ENCODE measurements at regions not wholly inside any gene's neighbourhood (a gene's known extent, or its start where the extent isn't known, plus 50 kb on each side); places are given as distances from the start of the nearest gene placed in this dataset.

DNA sequence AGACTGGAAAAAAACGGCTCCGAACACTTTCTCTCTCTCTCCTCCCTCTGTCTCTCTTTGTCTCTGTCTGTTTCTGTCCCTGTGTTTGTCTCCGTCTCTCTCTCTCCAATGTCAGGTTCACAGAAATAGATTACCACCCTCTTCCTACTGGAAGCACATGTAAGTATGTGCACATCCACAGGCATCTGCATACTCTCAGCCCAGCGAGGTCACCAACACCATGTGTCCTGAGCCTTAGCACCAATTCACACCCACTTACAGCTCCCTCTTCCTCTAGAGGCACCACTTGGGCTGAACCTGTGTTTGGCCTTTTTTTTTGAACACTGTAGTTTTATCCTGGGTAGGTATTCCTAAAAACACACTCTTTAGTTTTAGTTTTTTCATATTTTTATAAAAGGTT is 130.5 kb downstream of the ETS2 start:
- intact Hi-C loops (cut with DNase I) = no loop called here
- peak in 1 of 2 donors; percentile 55 for ATAC-seq
- DNase-seq = no peak

DNA sequence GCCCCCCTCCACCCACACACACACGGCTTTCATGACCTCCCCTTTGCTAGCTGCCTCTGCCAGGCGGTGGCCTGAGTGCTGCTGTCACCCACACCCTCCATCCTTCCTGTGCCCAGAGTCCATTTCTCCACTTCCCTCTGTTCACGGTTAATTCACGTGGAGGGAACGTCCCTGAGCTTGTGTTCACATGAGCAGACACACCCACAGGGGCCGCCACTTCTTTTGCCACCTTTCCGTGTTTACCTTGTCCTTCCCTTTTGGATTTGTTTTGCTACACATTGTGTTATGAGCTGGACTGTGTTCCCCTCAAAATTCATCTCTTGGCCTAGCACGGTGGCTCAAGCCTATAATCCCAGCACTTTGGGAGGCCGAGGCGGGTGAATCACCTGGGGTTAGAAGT is 128.0 kb downstream of the ETS2 start:
- DNase-seq = no peak
- no peak for ATAC-seq
- intact Hi-C loops (cut with DNase I) = no loop called here

DNA sequence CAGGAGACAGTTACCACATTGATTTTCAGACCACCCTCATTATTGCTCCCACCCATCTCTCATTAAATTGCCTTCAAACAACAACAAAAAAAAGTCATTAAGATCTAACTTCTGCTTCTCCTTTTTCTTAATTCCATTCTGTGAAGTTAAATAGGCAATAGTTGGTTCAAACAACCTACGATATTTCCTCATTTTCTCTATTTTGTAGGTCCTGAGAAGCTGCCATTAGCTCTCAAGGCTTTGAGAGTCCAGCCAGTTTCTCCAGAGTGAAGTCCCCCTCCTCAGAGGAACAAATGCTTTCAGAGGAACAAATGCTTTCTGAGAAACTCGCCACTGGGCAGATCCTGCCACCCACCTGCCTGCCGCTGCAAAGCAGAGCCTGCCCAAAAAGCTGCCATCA is 125.6 kb downstream of the ETS2 start:
- intact Hi-C loops (cut with DNase I) = no loop called here
- no peak for ATAC-seq

DNA sequence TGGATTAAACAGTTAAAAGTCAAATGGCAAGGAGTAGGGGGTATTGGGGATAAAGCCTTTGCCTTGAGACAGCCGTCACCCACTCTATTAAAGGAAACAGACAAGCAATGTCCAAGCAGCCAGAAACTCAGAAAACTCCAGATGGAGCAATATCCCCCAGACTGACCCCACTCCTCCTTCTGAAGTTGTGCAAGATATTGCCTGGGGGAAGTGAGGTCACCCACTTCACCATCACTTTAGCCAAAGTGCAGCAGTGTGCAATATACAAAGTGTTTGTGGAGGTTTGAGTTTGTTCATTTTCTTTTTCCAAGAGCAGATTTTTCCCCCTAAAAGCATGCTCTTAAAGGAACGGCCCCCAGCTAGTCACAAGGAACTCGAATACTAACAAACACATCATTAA is 125.1 kb downstream of the ETS2 start:
- intact Hi-C loops (cut with DNase I) = no loop called here
- ATAC-seq (peak; percentile 73 to 74), DNase-seq (no peak)

More for the DNA sequence above, 125.6 kb downstream of the ETS2 start:
- DNase-seq = no peak

DNA sequence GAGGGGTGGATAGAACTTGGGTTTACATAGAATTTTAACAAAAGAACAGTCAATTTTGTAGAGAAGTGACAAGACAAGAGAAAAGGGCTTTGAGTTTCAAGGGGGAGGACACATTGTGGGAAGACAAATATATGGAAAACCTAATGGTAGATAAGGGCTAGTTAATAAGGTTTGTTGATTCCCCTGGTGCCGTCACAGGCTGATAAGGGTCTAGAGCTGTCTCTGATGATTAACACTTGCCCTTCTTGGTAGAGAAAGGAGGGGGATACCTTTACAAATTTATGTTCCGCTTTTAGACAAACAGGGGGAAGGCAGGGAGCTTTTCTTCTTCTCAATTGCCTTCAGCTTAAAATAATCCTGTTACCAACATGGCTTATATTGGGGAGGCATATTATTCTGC is 124.3 kb downstream of the ETS2 start:
- ATAC-seq (no peak), DNase-seq (no peak)
- intact Hi-C loops (cut with DNase I) = no loop called here

DNA sequence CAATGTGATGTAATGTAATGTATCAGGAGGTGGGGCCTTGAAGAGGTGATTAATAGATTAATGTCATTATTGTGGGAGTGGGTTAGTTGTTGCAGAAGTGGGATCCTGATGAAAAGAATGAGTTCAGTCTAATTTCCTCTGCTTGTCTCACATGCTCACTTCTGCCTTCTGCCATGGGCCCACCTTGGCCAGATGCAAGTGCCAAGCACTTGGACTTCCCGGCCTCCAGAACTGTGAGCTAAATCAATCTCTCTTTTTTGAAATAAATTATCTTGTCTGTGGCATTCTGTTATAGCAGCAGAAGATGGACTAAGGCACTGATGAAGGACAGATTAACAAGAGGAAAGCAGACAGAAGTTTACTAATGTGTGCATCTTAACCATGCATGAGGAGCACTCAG is 123.9 kb downstream of the ETS2 start:
- DNase-seq = no peak
- no peak for ATAC-seq
- intact Hi-C loops (cut with DNase I) = loop anchor here in 1 of 2 donors (5.0 kb wide), 1 partner anchor 58 kb away; no protein-coding TSS in a partner anchor

DNA sequence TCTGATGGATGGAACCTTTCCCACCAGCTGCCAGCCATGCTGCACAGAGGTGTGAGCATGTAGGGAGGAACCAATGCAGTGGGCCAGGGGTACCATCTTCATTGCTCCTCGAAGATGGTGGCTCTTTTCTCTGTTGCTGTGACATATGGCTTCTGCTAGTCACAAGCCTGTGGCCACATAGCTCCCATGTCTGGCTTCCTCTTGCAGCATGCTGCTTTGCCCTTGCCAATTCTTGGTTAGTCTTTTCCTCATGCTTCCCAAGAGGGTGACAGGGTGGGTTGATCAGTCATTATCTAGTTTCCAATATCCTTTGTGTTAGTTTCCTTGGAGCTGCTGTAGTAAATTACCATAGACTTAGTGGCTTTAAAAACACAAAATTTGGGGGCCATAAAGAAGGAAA is 123.4 kb downstream of the ETS2 start:
- intact Hi-C loops (cut with DNase I) = loop anchor here in 1 of 2 donors (5.0 kb wide), 1 partner anchor 58 kb away; no protein-coding TSS in a partner anchor
- ATAC-seq (no peak), DNase-seq (no peak)

DNA sequence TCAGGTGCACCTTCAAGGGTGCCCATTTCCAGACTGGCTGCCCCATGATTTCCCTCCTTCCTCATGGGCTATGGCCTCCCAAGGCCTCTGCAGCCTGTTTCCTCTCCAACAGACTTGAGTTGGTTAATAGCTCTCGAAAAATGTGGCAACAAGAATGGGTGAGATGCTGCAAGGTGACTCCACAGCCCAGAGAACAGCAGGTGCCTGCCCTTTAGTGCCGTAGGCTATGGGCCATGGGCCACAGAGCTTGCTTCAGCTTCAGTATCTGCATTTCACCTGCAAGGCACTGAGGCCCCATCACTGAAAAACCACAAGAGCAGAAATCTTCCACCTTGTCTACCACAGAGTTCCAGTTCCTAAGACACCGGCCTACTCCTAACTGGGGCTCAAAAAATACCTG is 122.0 kb downstream of the ETS2 start:
- intact Hi-C loops (cut with DNase I) = loop anchor here in 1 of 2 donors (5.0 kb wide), 1 partner anchor 60 kb away; no protein-coding TSS in a partner anchor
- DNase-seq (no peak), ATAC-seq (no peak)

DNA sequence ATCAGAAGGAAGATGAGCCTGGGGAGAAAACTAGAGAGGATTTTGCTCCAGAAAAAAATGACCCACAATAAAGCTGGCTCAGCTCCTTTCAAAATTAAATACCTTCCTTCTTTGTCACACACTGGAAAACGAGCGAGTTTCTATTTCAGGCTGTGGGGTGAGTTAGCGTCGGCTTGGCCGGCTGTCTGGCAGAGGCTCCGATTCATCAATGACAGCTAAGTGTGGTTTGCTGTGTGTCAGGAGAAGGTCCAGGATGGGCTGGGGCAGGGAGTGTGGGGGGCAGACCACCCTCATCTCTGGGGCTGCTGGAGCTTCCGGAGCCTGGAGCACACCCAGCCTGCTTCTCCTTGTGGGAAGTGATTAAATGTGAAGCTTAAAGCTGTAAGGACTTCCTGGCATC is 120.2 kb downstream of the ETS2 start:
- ATAC-seq (peak; percentile 92 to 93), DNase-seq (peak; percentile 71)
- intact Hi-C loops (cut with DNase I) = loop anchor here in 1 of 2 donors (5.0 kb wide), 1 partner anchor 61 kb away; no protein-coding TSS in a partner anchor

DNA sequence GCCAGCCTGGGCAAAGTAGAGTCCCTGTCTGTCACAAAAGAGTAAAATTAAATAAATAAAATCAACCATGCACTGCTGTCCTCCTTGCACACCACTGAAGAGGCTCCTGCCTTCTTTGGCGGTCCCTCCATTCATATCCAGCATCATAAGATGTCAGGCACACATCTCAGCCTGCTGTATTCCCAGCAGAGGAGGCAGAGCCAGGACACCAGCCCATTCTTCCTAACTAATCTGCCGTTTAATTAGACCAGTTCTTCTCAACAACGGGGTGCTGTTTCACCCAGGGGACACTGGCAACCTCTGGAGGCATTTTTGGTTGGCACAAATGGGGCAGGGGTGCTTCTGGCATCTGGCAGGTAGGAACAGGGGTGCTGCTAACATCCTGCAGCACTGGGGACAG is 119.7 kb downstream of the ETS2 start:
- DNase-seq (no peak), ATAC-seq (peak; percentile 3 to 7)
- intact Hi-C loops (cut with DNase I) = loop anchor here in 1 of 2 donors (5.0 kb wide), 1 partner anchor 62 kb away; no protein-coding TSS in a partner anchor

DNA sequence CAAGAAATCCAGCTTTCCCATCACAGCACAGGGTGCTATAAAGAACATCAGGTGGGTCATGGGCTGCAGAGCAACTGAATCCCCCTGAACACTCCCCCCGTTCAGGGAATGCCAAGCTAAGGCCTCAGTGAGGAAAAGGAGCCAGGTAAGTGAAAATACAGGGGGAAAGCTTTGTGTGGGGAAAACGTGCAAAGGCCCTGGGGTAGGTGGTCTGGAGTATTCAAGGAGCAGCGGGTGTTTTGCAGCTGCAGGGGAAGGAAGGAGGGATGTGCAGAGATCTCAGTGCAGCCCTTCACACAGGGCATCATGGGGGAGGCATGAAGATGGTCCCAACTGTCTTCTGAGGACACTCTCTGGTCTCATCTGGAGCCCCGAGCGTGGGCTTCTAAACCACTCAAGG is 119.2 kb downstream of the ETS2 start:
- ATAC-seq = no peak
- intact Hi-C loops (cut with DNase I) = loop anchor here in 1 of 2 donors (5.0 kb wide), 1 partner anchor 62 kb away; no protein-coding TSS in a partner anchor

DNA sequence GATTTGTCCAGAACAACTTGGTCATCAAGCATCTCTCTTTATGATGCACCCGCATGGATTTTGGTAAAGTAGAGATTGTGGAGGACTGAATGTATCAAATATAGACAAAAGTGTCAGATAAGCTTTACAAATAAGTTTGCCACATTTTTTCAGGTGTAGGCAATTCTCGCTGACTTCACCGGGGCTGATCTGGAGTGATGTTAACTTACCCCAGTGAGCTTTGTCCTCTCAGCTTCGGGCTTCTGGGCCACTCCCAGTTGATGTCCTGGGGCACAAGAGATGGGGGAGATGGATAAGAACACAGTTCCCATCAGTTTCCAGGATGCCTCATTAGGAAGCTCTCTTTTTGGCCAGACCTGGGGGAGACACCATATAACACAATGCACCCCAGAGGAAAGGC is 117.7 kb downstream of the ETS2 start:
- intact Hi-C loops (cut with DNase I) = no loop called here
- ATAC-seq = no peak

More for the DNA sequence above, 119.2 kb downstream of the ETS2 start:
- no peak for DNase-seq

DNA sequence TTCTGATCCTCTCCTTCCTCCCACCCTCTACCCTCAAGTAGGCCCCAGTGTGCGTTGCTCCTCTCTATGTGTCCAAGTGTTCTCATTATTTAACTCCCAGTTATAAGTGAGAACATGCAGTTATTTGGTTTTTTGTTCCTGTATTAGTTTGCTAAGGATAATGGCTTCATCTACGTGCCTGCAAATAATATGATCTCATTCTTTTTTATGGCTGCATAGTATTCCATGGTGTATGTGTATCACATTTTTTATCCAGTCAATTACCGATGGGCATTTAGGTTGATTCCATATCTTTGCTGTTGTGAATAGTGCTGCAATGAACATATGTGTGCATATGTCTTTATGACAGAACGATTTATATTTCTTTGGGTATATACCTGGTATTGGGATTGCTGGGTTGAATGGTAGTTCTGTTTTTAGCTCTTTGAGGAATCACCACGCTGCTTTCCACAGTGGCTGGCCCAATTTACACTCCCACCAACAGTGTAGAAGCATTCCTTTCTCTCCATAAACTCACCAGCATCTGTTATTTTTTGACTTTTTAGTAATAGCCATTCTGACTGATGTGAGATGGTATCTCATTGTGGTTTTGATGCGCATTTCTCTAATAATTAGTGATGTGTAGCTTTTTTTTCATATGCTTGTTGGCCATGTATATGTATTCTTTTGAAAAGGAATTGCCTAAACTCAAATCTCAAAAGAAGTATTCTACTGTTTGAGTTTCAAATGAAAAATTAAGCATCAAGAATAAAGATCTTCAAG is 116.9 kb downstream of the ETS2 start:
- DNase-seq (no peak), ATAC-seq (no peak)
- intact Hi-C loops (cut with DNase I) = no loop called here

More for the DNA sequence above, 117.7 kb downstream of the ETS2 start:
- no peak for DNase-seq

DNA sequence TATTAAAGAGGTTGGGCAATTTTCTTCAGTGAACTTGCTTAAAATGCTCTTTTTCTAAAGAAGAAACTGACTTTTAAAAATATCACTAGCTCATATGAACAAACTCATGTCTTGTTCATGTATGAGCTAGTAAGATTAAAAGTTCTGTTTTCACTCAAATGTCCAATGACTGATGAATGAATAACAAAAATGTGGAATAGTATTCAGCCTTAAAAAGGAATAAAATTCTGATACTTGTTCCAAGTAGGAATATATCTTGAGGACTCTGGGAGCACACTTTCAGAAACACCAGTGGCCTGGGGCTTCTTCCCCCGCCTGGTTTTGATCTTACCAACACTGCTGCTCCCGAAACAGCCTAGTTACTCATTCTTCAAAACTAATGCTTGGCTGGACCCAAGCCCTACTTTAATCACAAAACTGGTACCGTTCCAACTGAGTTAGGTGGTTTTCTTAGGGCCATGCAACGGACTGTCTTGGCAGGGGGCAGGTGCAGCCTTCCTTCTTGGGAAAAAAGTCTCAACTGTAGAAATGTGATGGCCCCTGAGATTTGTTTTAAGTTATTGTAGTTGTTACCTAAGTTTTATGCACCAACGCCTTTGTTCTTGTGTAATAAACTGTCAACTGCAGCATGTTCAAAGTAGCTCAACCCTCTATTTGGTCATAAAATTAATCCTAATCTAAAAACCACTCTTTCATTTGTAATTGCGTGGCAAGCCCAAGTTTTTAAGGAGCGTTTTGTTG is 116.0 kb downstream of the ETS2 start:
- ATAC-seq (no peak), DNase-seq (no peak)
- intact Hi-C loops (cut with DNase I) = no loop called here

DNA sequence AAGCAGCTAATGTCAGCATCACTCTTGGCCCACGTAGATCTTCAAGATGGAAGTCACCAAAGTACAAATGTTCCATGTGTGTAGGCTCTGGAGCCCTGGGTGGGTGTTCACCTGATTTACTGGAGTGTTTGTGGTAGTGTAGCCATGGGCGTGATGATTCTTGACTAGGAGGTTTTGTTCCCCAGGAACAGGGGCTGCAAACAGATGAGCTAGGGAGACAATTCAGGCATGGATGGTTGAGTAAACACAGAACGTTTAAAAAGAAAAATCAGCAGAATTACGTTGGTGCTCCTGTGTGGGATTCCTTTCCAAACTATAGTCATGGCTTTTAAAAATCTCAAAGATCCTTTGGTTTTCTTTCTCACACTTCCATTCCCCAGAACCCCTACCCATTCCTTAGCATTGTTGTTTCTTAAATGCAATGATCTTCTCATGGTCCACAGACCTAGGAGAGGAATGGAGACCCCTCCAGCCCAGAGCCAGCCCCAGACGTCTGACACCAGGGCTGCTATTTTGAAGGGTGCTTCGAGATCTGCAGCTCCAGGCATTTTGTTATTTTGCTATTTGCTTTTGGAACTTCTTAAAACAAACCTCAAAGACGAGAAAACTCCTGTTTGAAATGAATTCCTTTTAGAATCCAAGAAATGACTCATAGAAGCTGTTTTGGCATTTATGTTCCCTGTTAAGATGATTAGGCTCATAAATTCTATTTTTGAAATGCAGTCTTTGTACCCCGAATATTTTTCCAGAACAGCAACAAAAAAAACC is 115.1 kb downstream of the ETS2 start:
- ATAC-seq (peak in 1 of 2 donors; percentile 9), DNase-seq (no peak)
- intact Hi-C loops (cut with DNase I) = no loop called here

DNA sequence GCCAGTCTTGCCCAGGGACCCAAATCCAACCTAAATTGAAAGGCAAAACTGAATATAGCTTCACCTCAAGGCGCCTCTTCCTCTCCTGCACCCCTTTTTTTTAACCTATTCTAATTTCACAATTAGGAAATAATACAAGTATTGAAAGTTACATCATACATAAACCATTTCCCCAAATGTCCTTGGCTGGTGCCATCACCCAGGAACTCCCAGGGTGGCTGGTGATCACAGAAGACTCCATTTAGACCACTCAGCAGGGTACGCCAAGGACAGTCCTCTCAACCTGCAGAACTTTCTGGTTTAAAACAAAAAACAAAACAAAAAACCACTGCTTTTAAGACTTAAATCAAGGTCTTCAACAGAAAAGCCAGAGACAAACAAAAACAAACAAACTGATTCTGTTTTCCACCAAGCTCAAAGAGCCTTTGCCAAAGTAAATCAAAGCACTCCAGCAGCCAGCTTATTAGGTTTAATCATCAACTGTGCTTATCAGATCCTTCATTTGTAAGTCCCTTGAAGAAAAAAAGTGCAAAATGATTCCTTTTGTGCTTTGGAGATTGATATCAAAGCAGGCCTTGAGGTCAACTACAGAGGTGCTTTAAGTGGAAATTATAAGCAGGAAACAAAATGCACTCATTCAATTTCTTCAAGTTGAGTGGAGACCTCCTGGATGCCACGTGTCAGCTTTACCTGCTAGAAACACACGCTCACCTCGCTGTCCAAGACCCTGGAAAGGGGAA is 113.0 kb downstream of the ETS2 start:
- intact Hi-C loops (cut with DNase I) = no loop called here
- ATAC-seq = no peak
- no peak for DNase-seq

DNA sequence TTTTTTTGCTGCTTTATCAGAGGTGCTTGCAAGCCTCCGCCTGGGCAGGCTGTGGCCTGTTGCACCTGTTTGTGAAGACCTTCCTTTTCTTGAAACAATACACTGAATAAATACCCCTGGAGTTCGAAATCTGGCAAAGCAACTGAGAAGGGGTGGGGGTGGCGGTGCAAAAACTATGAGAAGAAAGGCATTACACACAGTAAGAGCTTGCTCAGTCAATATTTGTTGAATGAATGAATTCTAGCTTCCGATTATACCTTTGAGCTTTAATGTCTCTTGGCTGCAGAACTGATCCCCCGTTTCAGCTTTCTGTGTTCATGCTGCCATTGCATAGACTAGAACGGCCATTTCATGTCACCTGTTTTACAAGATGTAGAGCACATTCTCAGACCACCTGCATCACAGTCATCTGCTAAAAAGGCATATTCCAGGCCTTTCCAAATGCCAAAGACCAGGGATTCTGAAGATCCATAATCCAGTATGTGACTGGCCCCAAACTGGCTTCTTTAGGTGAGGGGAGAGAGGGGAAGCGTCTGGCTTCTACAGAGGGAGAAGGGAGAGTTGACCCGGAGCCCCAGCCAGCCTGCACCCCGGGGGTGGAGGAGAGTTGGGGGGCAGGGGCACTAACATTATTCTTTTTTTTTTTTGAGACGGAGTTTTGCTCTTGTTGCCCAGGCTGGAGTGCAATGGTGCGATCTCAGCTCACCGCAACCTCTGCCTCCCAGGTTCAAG is 111.5 kb downstream of the ETS2 start:
- intact Hi-C loops (cut with DNase I) = no loop called here
- ATAC-seq (no peak), DNase-seq (no peak)

Data from left cardiac atrium (tissue), 4 donors.